ENCODE measurements at regions not wholly inside any gene's neighbourhood (a gene's known extent, or its start where the extent isn't known, plus 50 kb on each side); places are given as distances from the start of the nearest gene placed in this dataset.
"Not testable (repeated sequence)": the region's sequence is repeated elsewhere in the genome, so short reads cannot be mapped to it uniquely, and the experiment has no call there.

- Mint-ChIP-seq H3K4me1 (peaks cover 0 to 2% (median 0%) of the 10 kb centered on the region in 3 donors), H3K27ac (no peak overlapping the region), H3K36me3 (no peaks in the 10 kb centered on the region), H3K9me3 (peaks cover 0 to 6% (median 4%) of the 10 kb centered on the region in 3 donors), H3K4me3 (no peak overlapping the region), H3K27me3 (no peaks in the 10 kb centered on the region)
Measured at GRCh38 chr5:84816746-84817547, 432.3 kb upstream of the EDIL3 start.

GRCh38 chr5:84816160-84816559, 431.5 kb upstream of the EDIL3 start:
- no peak overlapping the region for H3K27ac Mint-ChIP-seq
- peaks cover 0 to 2% (median 0%) of the 10 kb centered on the region in 3 donors for H3K4me1 Mint-ChIP-seq
- no peak overlapping the region for H3K4me3 Mint-ChIP-seq
- H3K36me3 Mint-ChIP-seq, result no peaks in the 10 kb centered on the region
- H3K9me3 Mint-ChIP-seq, result peaks cover 0 to 10% (median 4%) of the 10 kb centered on the region in 3 donors
- no peaks in the 10 kb centered on the region for H3K27me3 Mint-ChIP-seq

- H3K9me3 Mint-ChIP-seq, result peaks cover 5 to 8% (median 7%) of the 10 kb centered on the region in 3 donors
- no peak overlapping the region for H3K27ac Mint-ChIP-seq
- no peaks in the 10 kb centered on the region for H3K36me3 Mint-ChIP-seq
- H3K4me3 Mint-ChIP-seq, result no peak overlapping the region
- no peaks in the 10 kb centered on the region for H3K4me1 Mint-ChIP-seq
- H3K27me3 Mint-ChIP-seq, result no peaks in the 10 kb centered on the region
Measured at GRCh38 chr5:84805473-84805872, 420.8 kb upstream of the EDIL3 start.

- H3K4me3 Mint-ChIP-seq, result no peak overlapping the region
- H3K9me3 Mint-ChIP-seq, result peaks cover 0 to 4% (median 0%) of the 10 kb centered on the region in 3 donors
- no peaks in the 10 kb centered on the region for H3K36me3 Mint-ChIP-seq
- H3K27me3 Mint-ChIP-seq, result no peaks in the 10 kb centered on the region
- no peaks in the 10 kb centered on the region for H3K4me1 Mint-ChIP-seq
- H3K27ac Mint-ChIP-seq, result no peak overlapping the region
Measured at GRCh38 chr5:84796399-84796798, 411.7 kb upstream of the EDIL3 start.

GRCh38 chr5:84794486-84795035, 409.9 kb upstream of the EDIL3 start:
- Mint-ChIP-seq H3K27ac (no peak overlapping the region), H3K36me3 (no peaks in the 10 kb centered on the region), H3K9me3 (peaks cover 0 to 4% (median under 1%) of the 10 kb centered on the region in 3 donors), H3K4me3 (no peak overlapping the region), H3K4me1 (peaks cover 0 to 1% (median 0%) of the 10 kb centered on the region in 3 donors), H3K27me3 (no peaks in the 10 kb centered on the region)

- Mint-ChIP-seq H3K4me1 (peaks cover 0 to 1% (median 0%) of the 10 kb centered on the region in 3 donors), H3K36me3 (no peaks in the 10 kb centered on the region), H3K4me3 (no peak overlapping the region), H3K9me3 (peaks cover 0 to 4% (median 3%) of the 10 kb centered on the region in 3 donors), H3K27me3 (no peaks in the 10 kb centered on the region), H3K27ac (no peak overlapping the region)
Measured at GRCh38 chr5:84791730-84792129, 407.1 kb upstream of the EDIL3 start.

- Mint-ChIP-seq H3K4me1 (peaks cover 0 to 1% (median 0%) of the 10 kb centered on the region in 3 donors), H3K27me3 (no peaks in the 10 kb centered on the region), H3K9me3 (peaks cover 0 to 4% (median 0%) of the 10 kb centered on the region in 3 donors), H3K4me3 (no peak overlapping the region), H3K36me3 (no peaks in the 10 kb centered on the region), H3K27ac (no peak overlapping the region)
Measured at GRCh38 chr5:84791138-84791537, 406.5 kb upstream of the EDIL3 start.

GRCh38 chr5:84790406-84790805, 405.7 kb upstream of the EDIL3 start:
- Mint-ChIP-seq H3K4me3 (no peak overlapping the region), H3K9me3 (peaks cover 0 to 4% (median 2%) of the 10 kb centered on the region in 3 donors), H3K36me3 (no peaks in the 10 kb centered on the region), H3K27ac (no peak overlapping the region), H3K27me3 (no peaks in the 10 kb centered on the region), H3K4me1 (peaks cover 0 to 1% (median 0%) of the 10 kb centered on the region in 3 donors)

- Mint-ChIP-seq H3K27me3 (no peaks in the 10 kb centered on the region), H3K36me3 (no peaks in the 10 kb centered on the region), H3K4me3 (no peak overlapping the region), H3K4me1 (peaks cover 0 to 1% (median 0%) of the 10 kb centered on the region in 3 donors), H3K27ac (no peak overlapping the region), H3K9me3 (peaks cover 0 to 2% (median 1%) of the 10 kb centered on the region in 3 donors)
Measured at GRCh38 chr5:84783003-84783402, 398.3 kb upstream of the EDIL3 start.

- Mint-ChIP-seq H3K27me3 (no peaks in the 10 kb centered on the region), H3K36me3 (no peaks in the 10 kb centered on the region), H3K4me1 (peaks cover 0 to 1% (median 0%) of the 10 kb centered on the region in 3 donors), H3K4me3 (no peak overlapping the region), H3K27ac (no peak overlapping the region), H3K9me3 (no peaks in the 10 kb centered on the region)
Measured at GRCh38 chr5:84779186-84779585, 394.5 kb upstream of the EDIL3 start.

GRCh38 chr5:84764227-84764626, 379.5 kb upstream of the EDIL3 start:
- Mint-ChIP-seq H3K9me3 (peaks cover 0 to 9% (median 2%) of the 10 kb centered on the region in 3 donors), H3K4me1 (no peaks in the 10 kb centered on the region), H3K4me3 (no peak overlapping the region), H3K36me3 (no peaks in the 10 kb centered on the region), H3K27ac (no peak overlapping the region), H3K27me3 (no peaks in the 10 kb centered on the region)

- H3K9me3 Mint-ChIP-seq, result peaks cover 0 to 3% (median 0%) of the 10 kb centered on the region in 3 donors
- no peak overlapping the region for H3K27ac Mint-ChIP-seq
- no peaks in the 10 kb centered on the region for H3K36me3 Mint-ChIP-seq
- H3K4me3 Mint-ChIP-seq, result no peak overlapping the region
- no peaks in the 10 kb centered on the region for H3K4me1 Mint-ChIP-seq
- no peaks in the 10 kb centered on the region for H3K27me3 Mint-ChIP-seq
Measured at GRCh38 chr5:84758008-84758407, 373.3 kb upstream of the EDIL3 start.

- Mint-ChIP-seq H3K27ac (no peak overlapping the region), H3K27me3 (no peaks in the 10 kb centered on the region), H3K9me3 (peaks cover 0 to 4% (median 0%) of the 10 kb centered on the region in 3 donors), H3K4me1 (peaks cover 0 to 1% (median 0%) of the 10 kb centered on the region in 3 donors), H3K4me3 (no peak overlapping the region), H3K36me3 (peaks cover 2% of the 10 kb centered on the region)
Measured at GRCh38 chr5:84752780-84753179, 368.1 kb upstream of the EDIL3 start.

- H3K36me3 Mint-ChIP-seq, result peaks cover 2% of the 10 kb centered on the region
- H3K27me3 Mint-ChIP-seq, result no peaks in the 10 kb centered on the region
- peaks cover 1 to 8% (median 3%) of the 10 kb centered on the region in 3 donors for H3K9me3 Mint-ChIP-seq
- H3K4me3 Mint-ChIP-seq, result no peak overlapping the region
- no peak overlapping the region for H3K27ac Mint-ChIP-seq
- peaks cover 0 to 1% (median 0%) of the 10 kb centered on the region in 3 donors for H3K4me1 Mint-ChIP-seq
Measured at GRCh38 chr5:84748313-84748712, 363.6 kb upstream of the EDIL3 start.

GRCh38 chr5:84746280-84746679, 361.6 kb upstream of the EDIL3 start:
- not testable (repeated sequence) for H3K36me3 Mint-ChIP-seq, H3K9me3 Mint-ChIP-seq, H3K27ac Mint-ChIP-seq, H3K27me3 Mint-ChIP-seq, H3K4me3 Mint-ChIP-seq, H3K4me1 Mint-ChIP-seq

- Mint-ChIP-seq H3K36me3 (no peaks in the 10 kb centered on the region), H3K4me1 (no peaks in the 10 kb centered on the region), H3K9me3 (peaks cover 3 to 5% (median 3%) of the 10 kb centered on the region in 3 donors), H3K27ac (no peak overlapping the region), H3K4me3 (no peak overlapping the region), H3K27me3 (no peaks in the 10 kb centered on the region)
Measured at GRCh38 chr5:84741056-84741455, 356.4 kb upstream of the EDIL3 start.
